K562 (cell line): ENCODE measurements at regions not wholly inside any gene's neighbourhood (a gene's known extent, or its start where the extent isn't known, plus 50 kb on each side); places are given as distances from the start of the nearest gene placed in this dataset.

Source experiments
- ARID3B ChIP-seq: fragments of 250-450 bp; sonication (Bioruptor Pico); IDR thresholded peaks from 2 replicates; pipeline ENCODE4 v1.4.0; 2020; ENCODE audit warnings: borderline replicate concordance
- CREM ChIP-seq: IDR thresholded peaks from 2 replicates; pipeline ENCODE4 v1.6.1; 2014; ENCODE audit warnings: antibody characterized with exemption, low read depth
- CTCF ChIP-seq, 3 experiments: IDR thresholded peaks in 2 of 3; conservative IDR thresholded peaks in 1 of 3; 2 replicates each; pipeline ENCODE4 v1.5.1; 2011 to 2012; ENCODE audit warnings: low read length in 3 of 3, mild to moderate bottlenecking in 3 of 3, control low read depth in 2 of 3, improper control_type of control experiment in 1 of 3, inconsistent platforms in 1 of 3, low read depth in 1 of 3, mixed read lengths in 1 of 3, moderate library complexity in 1 of 3; ENCODE audit not compliant: insufficient read depth in 2 of 3
- HBP1 ChIP-seq: fragments of 450-650 bp; formaldehyde crosslinking; IDR thresholded peaks from 2 replicates; pipeline ENCODE4 v1.4.0; 2022; ENCODE audit warnings: missing genetic modification characterization
- NFIC ChIP-seq: fragments of 450-650 bp; IDR thresholded peaks from 2 replicates; pipeline ENCODE4 v1.6.1; 2017; ENCODE audit warnings: mild to moderate bottlenecking, inconsistent platforms
- RFX5 ChIP-seq: IDR thresholded peaks from 2 replicates; pipeline ENCODE4 v1.6.1; 2011; ENCODE audit warnings: low read depth, mild to moderate bottlenecking, improper control_type of control experiment, low read length
- STAT5B ChIP-seq: fragments of 250-450 bp; sonication (Bioruptor Pico); IDR thresholded peaks from 2 replicates; pipeline ENCODE4 v1.8.0; 2021; ENCODE audit warnings: mild to moderate bottlenecking, inconsistent platforms
- ZNF263 ChIP-seq: sonication (generic); formaldehyde crosslinking; IDR thresholded peaks from 2 replicates; pipeline ENCODE4 v1.8.0; 2022; ENCODE audit warnings: mild to moderate bottlenecking, missing genetic modification reagents, borderline replicate concordance
- ZNF274 ChIP-seq: IDR thresholded peaks from 2 replicates; pipeline ENCODE4 v1.6.1; 2011; ENCODE audit warnings: low read depth, mild to moderate bottlenecking, low read length, moderate library complexity, borderline replicate concordance
- ZNF830 ChIP-seq: fragments of 250-450 bp; sonication (Bioruptor Pico); IDR thresholded peaks from 2 replicates; pipeline ENCODE4 v1.5.0; 2021; ENCODE audit warnings: mild to moderate bottlenecking

GRCh38 chr2:66034467-66034866, 400.5 kb upstream of the MEIS1 start:
- TF ChIP-seq CTCF (IDR thresholded peaks at IDR 0.05 in 2 of 3, conservative IDR thresholded peaks at IDR 0.05 in 1 of 3; ENCODE audit: insufficient read depth in 2 of 3, low read depth in 1 of 3, low read length in 3 of 3) (no peak), STAT5B (no peak), ZNF274 (no peak), ZNF263 (CRISPR knock-in tag) (no peak), ARID3B (CRISPR knock-in tag) (no peak), ZNF830 (no peak), NFIC (no peak), HBP1 (CRISPR knock-in tag) (no peak), CREM (no peak), RFX5 (no peak)
